ENCODE measurements at regions not wholly inside any gene's neighbourhood (a gene's known extent, or its start where the extent isn't known, plus 50 kb on each side); places are given as distances from the start of the nearest gene placed in this dataset.

GRCh38 chr2:212930556-212931260 is 220.7 kb downstream of the IKZF2 start:
- TF ChIP-seq EZH2 (IDR thresholded peaks at IDR 0.05), result no peak
- TF ChIP-seq POLR2AphosphoS5 (IDR thresholded peaks at IDR 0.05; ENCODE audit: borderline replicate concordance, low read depth, low read length), result no peak

Measured in SK-N-MC (cell line).